B cell (primary cell): ENCODE measurements at regions not wholly inside any gene's neighbourhood (a gene's known extent, or its start where the extent isn't known, plus 50 kb on each side); places are given as distances from the start of the nearest gene placed in this dataset.
"Not testable (repeated sequence)": the region's sequence is repeated elsewhere in the genome, so short reads cannot be mapped to it uniquely, and the experiment has no call there.

Experiments
- ATAC-seq: fragments of 200-7000 bp; cut with Tn5 transposase; one replicate; pipeline ENCODE4 v1.10.0; 2021; ENCODE audit warnings: low read depth, mild to moderate bottlenecking, moderate number of reproducible peaks, moderate library complexity
- CTCF ChIA-PET: fragments of 350-600 bp; sonication (Branson Sonifier 250); formaldehyde crosslinking; loops from one replicate; lab custom pipeline; 2021; ENCODE audit warnings: antibody characterized with exemption, inconsistent platforms; lab: Charles Lee
- POLR2A ChIA-PET: fragments of 350-600 bp; sonication (Branson Sonifier 250); formaldehyde crosslinking; loops from one replicate; lab custom pipeline; 2021; ENCODE audit warnings: antibody characterized with exemption; lab: Charles Lee
- DNase-seq: peaks from one replicate; pipeline ENCODE4 v3.0.0; 2013
- H2AFZ ChIP-seq: 2 replicates; pipeline ENCODE4 v1.6.1; 2012; ENCODE audit warnings: mild to moderate bottlenecking, low read depth, low read length; ENCODE audit not compliant: insufficient read depth, poor library complexity, severe bottlenecking
- H3K27ac ChIP-seq, 2 donors: 1 replicate in 1 of 2; 2 replicates in 1 of 2; pipeline ENCODE4 v1.5.1; 2012 to 2013; ENCODE audit warnings: low read length in 2 of 2, mild to moderate bottlenecking in 2 of 2, moderate library complexity in 1 of 2
- H3K27me3 ChIP-seq, 4 experiments: fragments of 200-600 bp in 1 of 4; sonication (generic) in 1 of 4; replicated peaks in 1 of 4; 1 replicate in 2 of 4; 2 replicates in 2 of 4; pipeline versions ENCODE4 v1.6.1 to v1.7.0; 2013 to 2016; ENCODE audit warnings: low read length in 3 of 4, mild to moderate bottlenecking in 2 of 4, mixed read lengths in 1 of 4, moderate library complexity in 1 of 4; ENCODE audit not compliant: insufficient read depth in 4 of 4, control insufficient read depth in 3 of 4; ENCODE audit errors: control extremely low read depth in 1 of 4
- H3K36me3 ChIP-seq, 2 experiments: replicated peaks in 1 of 2; 1 replicate in 1 of 2; 2 replicates in 1 of 2; pipeline versions ENCODE4 v1.6.1 to v1.7.1; 2013; ENCODE audit warnings: low read length in 1 of 2; ENCODE audit not compliant: insufficient read depth in 2 of 2, control insufficient read depth in 1 of 2; ENCODE audit errors: control extremely low read depth in 1 of 2, extremely low read depth in 1 of 2
- H3K4me1 ChIP-seq, 2 donors: fragments of 200-600 bp in 1 of 2; sonication (generic) in 1 of 2; 1 replicate in 1 of 2; 2 replicates in 1 of 2; pipeline versions ENCODE4 v1.5.1 to v1.6.1; 2013 to 2017; ENCODE audit warnings: low read length in 2 of 2; ENCODE audit not compliant: control insufficient read depth in 2 of 2, insufficient read depth in 2 of 2
- H3K4me2 ChIP-seq: replicated peaks from 2 replicates; pipeline ENCODE3; 2012; ENCODE audit warnings: mild to moderate bottlenecking, low read depth, low read length; ENCODE audit not compliant: poor library complexity, severe bottlenecking
- H3K4me3 ChIP-seq, 5 experiments: fragments of 200-600 bp in 1 of 5; sonication (generic) in 1 of 5; 1 replicate in 3 of 5; 2 replicates in 2 of 5; pipeline versions ENCODE4 v1.5.1 to v1.7.0; 2011 to 2016; ENCODE audit warnings: low read length in 4 of 5, mild to moderate bottlenecking in 4 of 5, low read depth in 2 of 5, control low read depth in 1 of 5, moderate library complexity in 1 of 5; ENCODE audit not compliant: insufficient read depth in 1 of 5; ENCODE audit errors: control extremely low read depth in 1 of 5, extremely low read depth in 1 of 5
- H3K79me2 ChIP-seq: fragments of 200-600 bp; sonication (generic); one replicate; pipeline ENCODE4 v1.6.0; 2016; ENCODE audit warnings: low read length; ENCODE audit not compliant: control insufficient read depth, insufficient read depth
- H3K9ac ChIP-seq: fragments of 200-600 bp; sonication (generic); 2 replicates; pipeline ENCODE4 v1.6.1; 2017; ENCODE audit warnings: mild to moderate bottlenecking, low read length, moderate library complexity
- H3K9me3 ChIP-seq, 3 donors: one replicate each; pipeline versions ENCODE4 v1.6.1 to v1.7.1; 2013; ENCODE audit warnings: low read length in 2 of 3; ENCODE audit not compliant: control insufficient read depth in 2 of 3, insufficient read depth in 1 of 3; ENCODE audit errors: control extremely low read depth in 1 of 3
- H4K20me1 ChIP-seq: 2 replicates; pipeline ENCODE4 v1.6.0; 2012; ENCODE audit warnings: mild to moderate bottlenecking, low read length; ENCODE audit not compliant: insufficient read depth, control insufficient read depth, poor library complexity, severe bottlenecking
- H3K27ac Mint-ChIP-seq: one replicate; pipeline ENCODE4 v1.8.0; 2021; ENCODE audit warnings: mixed read lengths
- H3K27me3 Mint-ChIP-seq: one replicate; pipeline ENCODE4 v1.8.0; 2021; ENCODE audit warnings: mixed read lengths
- H3K4me1 Mint-ChIP-seq: one replicate; pipeline ENCODE4 v1.8.0; 2021; ENCODE audit warnings: mixed read lengths
- H3K4me3 Mint-ChIP-seq: one replicate; pipeline ENCODE4 v1.8.0; 2021; ENCODE audit warnings: mixed read lengths
- H3K9me3 Mint-ChIP-seq: one replicate; pipeline ENCODE4 v1.8.0; 2022; ENCODE audit warnings: mixed read lengths; ENCODE audit not compliant: insufficient read depth
- EZH2 ChIP-seq: IDR thresholded peaks from 2 replicates; pipeline ENCODE4 v1.6.1; 2012; ENCODE audit warnings: borderline replicate concordance, low read depth, mild to moderate bottlenecking, moderate library complexity, low read length; ENCODE audit not compliant: insufficient read depth, poor library complexity, severe bottlenecking
- WGBS: methylation state at CpG from one replicate; pipeline ENCODE4 v1.1.5; 2013; ENCODE audit warnings: missing lambda C conversion rate; ENCODE audit not compliant: insufficient coverage; 5-methylcytosine and 5-hydroxymethylcytosine counted together
- intact Hi-C: fragments of 100-400 bp; cut with micrococcal nuclease; formaldehyde crosslinking; loops from one replicate; pipeline ENCODE4 v1.10.0; 2022
- TF ChIP-seq, protein P1 (sequence below): fragments of 200-600 bp; IDR thresholded peaks from one replicate; pipeline ENCODE4 v1.8.0; 2022; ENCODE audit warnings: antibody characterized with exemption, mild to moderate bottlenecking

DNA sequence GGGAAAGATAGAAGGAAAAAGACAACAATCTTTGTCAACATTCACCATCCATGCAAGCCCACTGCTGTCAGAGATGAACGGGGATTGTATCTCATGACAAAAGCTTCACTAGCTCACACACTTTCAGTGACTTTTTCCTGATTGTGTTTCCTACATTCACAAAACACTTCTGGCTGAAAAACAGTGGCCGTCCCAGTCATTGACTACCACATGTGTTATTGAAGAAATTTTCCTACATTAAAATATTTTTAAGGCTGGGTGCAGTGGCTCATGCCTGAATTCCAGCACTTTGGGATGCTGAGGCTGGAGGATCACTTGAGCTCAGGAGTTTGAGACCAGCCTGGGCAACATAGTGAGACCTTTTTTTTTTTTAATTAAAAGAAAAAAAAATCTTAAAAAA, 90.9 kb downstream of the MOGAT1 start:
- Mint-ChIP-seq H3K4me3 (no peak overlapping the region), H3K9me3 (no peaks in the 10 kb centered on the region), H3K27me3 (peaks cover 16% of the 10 kb centered on the region), H3K4me1 (no peaks in the 10 kb centered on the region), H3K27ac (no peak overlapping the region)
- intact Hi-C loops, result no loop called here
- POLR2A ChIA-PET, result no interaction called here
- no peak for DNase-seq
- Histone ChIP-seq H3K4me3 (no peak overlapping the region), H3K4me1 (no peaks in the 10 kb centered on the region), H3K9ac (no peak overlapping the region), H3K79me2 (no peaks in the 10 kb centered on the region), H4K20me1 (no peaks in the 10 kb centered on the region), H3K27me3 (peaks cover 0 to 4% (median 0%) of the 10 kb centered on the region in 4 experiments), H3K27ac (no peak overlapping the region), H3K4me2 (no peak overlapping the region), H2AFZ (no peak overlapping the region), H3K36me3 (no peaks in the 10 kb centered on the region), H3K9me3 (no peaks in the 10 kb centered on the region)
- CTCF ChIA-PET, result no interaction called here
- WGBS, result no CpG with 5 or more reads among the region's 2 CpGs
- TF ChIP-seq EZH2, result no peak
- TF ChIP-seq, protein P1, sequence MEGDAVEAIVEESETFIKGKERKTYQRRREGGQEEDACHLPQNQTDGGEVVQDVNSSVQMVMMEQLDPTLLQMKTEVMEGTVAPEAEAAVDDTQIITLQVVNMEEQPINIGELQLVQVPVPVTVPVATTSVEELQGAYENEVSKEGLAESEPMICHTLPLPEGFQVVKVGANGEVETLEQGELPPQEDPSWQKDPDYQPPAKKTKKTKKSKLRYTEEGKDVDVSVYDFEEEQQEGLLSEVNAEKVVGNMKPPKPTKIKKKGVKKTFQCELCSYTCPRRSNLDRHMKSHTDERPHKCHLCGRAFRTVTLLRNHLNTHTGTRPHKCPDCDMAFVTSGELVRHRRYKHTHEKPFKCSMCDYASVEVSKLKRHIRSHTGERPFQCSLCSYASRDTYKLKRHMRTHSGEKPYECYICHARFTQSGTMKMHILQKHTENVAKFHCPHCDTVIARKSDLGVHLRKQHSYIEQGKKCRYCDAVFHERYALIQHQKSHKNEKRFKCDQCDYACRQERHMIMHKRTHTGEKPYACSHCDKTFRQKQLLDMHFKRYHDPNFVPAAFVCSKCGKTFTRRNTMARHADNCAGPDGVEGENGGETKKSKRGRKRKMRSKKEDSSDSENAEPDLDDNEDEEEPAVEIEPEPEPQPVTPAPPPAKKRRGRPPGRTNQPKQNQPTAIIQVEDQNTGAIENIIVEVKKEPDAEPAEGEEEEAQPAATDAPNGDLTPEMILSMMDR, result no peak
- no peak for ATAC-seq

DNA sequence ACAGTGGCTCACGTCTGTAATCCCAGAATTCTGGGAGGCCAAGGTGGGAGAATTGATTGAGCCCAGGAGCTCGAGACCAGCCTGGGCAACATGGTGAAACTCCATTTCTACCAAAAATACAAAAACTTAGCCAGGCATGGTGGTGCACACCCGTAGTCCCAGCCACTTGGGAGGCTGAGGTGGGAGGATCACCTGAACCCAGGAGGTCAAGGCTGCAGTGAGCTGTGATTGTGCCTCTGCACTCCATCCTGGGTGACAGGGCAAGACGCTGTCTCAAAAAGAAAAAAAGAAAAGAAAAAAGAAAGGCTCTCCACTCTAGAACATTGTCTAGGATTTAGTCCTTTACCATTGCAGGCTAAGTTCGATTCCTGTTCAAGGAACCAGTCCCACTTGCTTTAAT, 94.4 kb downstream of the MOGAT1 start:
- H3K27me3 Mint-ChIP-seq, result peaks cover 20% of the 10 kb centered on the region
- H3K79me2 ChIP-seq, H3K4me3 ChIP-seq, H3K4me3 Mint-ChIP-seq, H4K20me1 ChIP-seq, H3K4me1 Mint-ChIP-seq, H2AFZ ChIP-seq, ATAC-seq, H3K9me3 ChIP-seq, DNase-seq, H3K27ac Mint-ChIP-seq, H3K27me3 ChIP-seq, intact Hi-C loops, H3K4me2 ChIP-seq, H3K36me3 ChIP-seq, H3K4me1 ChIP-seq, H3K9ac ChIP-seq, POLR2A ChIA-PET, H3K9me3 Mint-ChIP-seq, H3K27ac ChIP-seq: not testable (repeated sequence)
- CTCF ChIA-PET, result interaction anchor here (0.5 kb wide), 1 partner anchor 59 kb away, joined by 4 read pairs; no protein-coding TSS in a partner anchor
- WGBS, result 33% methylated on average over 1 of the region's 5 CpGs

DNA sequence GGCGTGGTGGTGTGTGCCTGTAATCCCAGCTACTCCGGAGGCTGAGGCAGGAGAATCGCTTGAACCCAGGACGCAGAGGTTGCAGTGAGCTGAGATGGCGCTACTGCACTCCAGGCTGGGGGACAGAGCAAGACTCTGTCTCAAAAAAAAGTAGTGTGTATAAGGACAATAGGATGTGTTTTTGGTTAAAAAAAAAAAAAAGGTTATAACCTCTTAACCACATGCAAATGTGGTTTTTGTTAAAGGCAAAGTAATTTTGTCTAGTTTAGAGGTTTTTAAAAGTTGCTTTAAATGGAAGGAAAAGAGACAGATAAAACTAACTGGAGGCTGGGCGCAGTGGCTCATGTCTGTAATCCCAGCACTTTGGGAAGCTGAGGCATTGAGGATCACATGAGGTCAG, 92.8 kb upstream of the ACSL3 start:
- H3K27ac ChIP-seq, H3K4me1 ChIP-seq, H3K4me1 Mint-ChIP-seq, H3K36me3 ChIP-seq, H3K4me3 ChIP-seq, H3K27me3 ChIP-seq, H3K9me3 Mint-ChIP-seq, ATAC-seq, H4K20me1 ChIP-seq, H3K9ac ChIP-seq, DNase-seq, H3K9me3 ChIP-seq, intact Hi-C loops, CTCF ChIA-PET, H3K4me3 Mint-ChIP-seq, POLR2A ChIA-PET, H3K79me2 ChIP-seq, H3K27ac Mint-ChIP-seq, H3K4me2 ChIP-seq, H2AFZ ChIP-seq: not testable (repeated sequence)
- 64% methylated on average over 5 of the region's 6 CpGs for WGBS
- peaks cover 26% of the 10 kb centered on the region for H3K27me3 Mint-ChIP-seq
